SK-N-SH (cell line): ENCODE measurements at regions not wholly inside any gene's neighbourhood (a gene's known extent, or its start where the extent isn't known, plus 50 kb on each side); places are given as distances from the start of the nearest gene placed in this dataset.

Experiments
- CTCF ChIA-PET: fragments of 300-600, 350-600 bp; formaldehyde crosslinking; extraction: SDS; loops from one replicate; lab custom pipeline; 2021; lab: Yijun Ruan, JAX
- POLR2A ChIA-PET: fragments of 350-600 bp; sonication (Branson Sonifier 250); formaldehyde crosslinking; extraction: SDS; loops from one replicate; lab custom pipeline; 2020; ENCODE audit warnings: antibody characterized with exemption, inconsistent platforms; lab: Yijun Ruan, JAX
- DNase-seq: peaks from one replicate; pipeline ENCODE4 v3.0.0; 2012
- H2AFZ ChIP-seq: fragments of 200-600 bp; sonication (generic); 2 replicates; pipeline ENCODE4 v1.8.1; 2016; ENCODE audit warnings: antibody characterized with exemption, mild to moderate bottlenecking, low read depth
- H3F3A ChIP-seq: fragments of 200-600 bp; sonication (generic); replicated peaks from 2 replicates; pipeline ENCODE3; 2016; ENCODE audit warnings: antibody characterized with exemption, mild to moderate bottlenecking; ENCODE audit not compliant: insufficient read depth
- H3K27ac ChIP-seq, 2 experiments: fragments of 200-500 bp in 1 of 2; fragments of 200-600 bp in 1 of 2; sonication (Bioruptor generic) in 1 of 2; sonication (generic), shearing (Covaris generic) in 1 of 2; 2 replicates each; pipeline versions ENCODE4 v1.5.1 to v1.6.1; 2014 to 2016; ENCODE audit warnings: low read depth in 2 of 2, inconsistent platforms in 1 of 2, low read length in 1 of 2, mild to moderate bottlenecking in 1 of 2, mixed read lengths in 1 of 2
- H3K27me3 ChIP-seq: fragments of 200-600 bp; sonication (generic), shearing (Covaris generic); 2 replicates; pipeline ENCODE4 v1.6.1; 2016; ENCODE audit warnings: mixed run types; ENCODE audit not compliant: insufficient read depth
- H3K36me3 ChIP-seq, 2 experiments: fragments of 200-500 bp in 1 of 2; fragments of 200-600 bp in 1 of 2; sonication (Bioruptor generic) in 1 of 2; sonication (generic) in 1 of 2; replicated peaks in 1 of 2; 2 replicates each; pipeline versions ENCODE3 to v1.5.1; 2014 to 2016; ENCODE audit warnings: low read length in 1 of 2, mild to moderate bottlenecking in 1 of 2; ENCODE audit not compliant: insufficient read depth in 2 of 2, control insufficient read depth in 1 of 2
- H3K4me1 ChIP-seq, 2 experiments: fragments of 200-500 bp in 1 of 2; fragments of 200-600 bp in 1 of 2; sonication (Bioruptor generic) in 1 of 2; sonication (generic), shearing (Covaris generic) in 1 of 2; 2 replicates each; pipeline versions ENCODE4 v1.5.1 to v1.6.1; 2014 to 2016; ENCODE audit warnings: low read depth in 1 of 2, low read length in 1 of 2, mixed run types in 1 of 2; ENCODE audit not compliant: insufficient read depth in 2 of 2, control insufficient read depth in 1 of 2
- H3K4me2 ChIP-seq: fragments of 200-600 bp; sonication (generic), shearing (Covaris generic); 2 replicates; pipeline ENCODE4 v1.6.1; 2017; ENCODE audit warnings: mixed run types
- H3K4me3 ChIP-seq, 2 experiments: fragments of 200-500 bp in 1 of 2; fragments of 200-600 bp in 1 of 2; sonication (Bioruptor generic) in 1 of 2; sonication (generic), shearing (Covaris generic) in 1 of 2; 2 replicates each; pipeline versions ENCODE4 v1.5.1 to v1.8.1; 2014 to 2016; ENCODE audit warnings: low read depth in 2 of 2, inconsistent platforms in 1 of 2, low read length in 1 of 2, mild to moderate bottlenecking in 1 of 2, mixed read lengths in 1 of 2, moderate library complexity in 1 of 2
- H3K79me2 ChIP-seq: fragments of 200-600 bp; sonication (generic); 2 replicates; pipeline ENCODE4 v1.8.1; 2017; ENCODE audit warnings: mild to moderate bottlenecking; ENCODE audit not compliant: insufficient read depth
- H3K9ac ChIP-seq: fragments of 200-600 bp; sonication (generic); 2 replicates; pipeline ENCODE4 v1.6.1; 2017; ENCODE audit warnings: mixed run types
- H3K9me2 ChIP-seq: fragments of 200-600 bp; sonication (generic); 2 replicates; pipeline ENCODE4 v1.6.1; 2017; ENCODE audit warnings: mixed run types
- H3K9me3 ChIP-seq: fragments of 200-600 bp; sonication (generic); 2 replicates; pipeline ENCODE4 v1.6.1; 2017; ENCODE audit warnings: mixed run types, mild to moderate bottlenecking, moderate library complexity
- H4K20me1 ChIP-seq: fragments of 200-600 bp; sonication (generic); 2 replicates; pipeline ENCODE4 v1.6.1; 2017; ENCODE audit warnings: mild to moderate bottlenecking, mixed run types; ENCODE audit not compliant: insufficient read depth
- CHD2 ChIP-seq: fragments of 150-350 bp; IDR thresholded peaks from 2 replicates; pipeline ENCODE4 v1.6.1; 2018; ENCODE audit warnings: low read length; ENCODE audit not compliant: partially characterized antibody
- CTCF ChIP-seq: fragments of 200-600 bp; sonication (generic); IDR thresholded peaks from 2 replicates; pipeline ENCODE4 v1.6.1; 2017; ENCODE audit warnings: antibody characterized with exemption, mild to moderate bottlenecking, moderate library complexity
- ELF1 ChIP-seq: IDR thresholded peaks from 2 replicates; pipeline ENCODE4 v1.4.0; 2012
- FOXJ3 ChIP-seq: sonication (generic); formaldehyde crosslinking; IDR thresholded peaks from 2 replicates; pipeline ENCODE4 v1.5.1; 2020; ENCODE audit warnings: mild to moderate bottlenecking, missing genetic modification reagents
- FOXM1 ChIP-seq: IDR thresholded peaks from 2 replicates; pipeline ENCODE4 v1.4.0; 2012; ENCODE audit warnings: low read depth, mild to moderate bottlenecking
- IRF3 ChIP-seq: fragments of 150-350 bp; IDR thresholded peaks from 2 replicates; pipeline ENCODE4 v1.6.1; 2016; ENCODE audit warnings: mild to moderate bottlenecking, low read depth, low read length
- JUND ChIP-seq: IDR thresholded peaks from 2 replicates; pipeline ENCODE4 v1.4.0; 2012
- MEF2A ChIP-seq: IDR thresholded peaks from 2 replicates; pipeline ENCODE4 v1.4.0; 2012; ENCODE audit warnings: low read depth, borderline replicate concordance
- MXI1 ChIP-seq: IDR thresholded peaks from 2 replicates; pipeline ENCODE4 v1.6.1; 2012; ENCODE audit warnings: mild to moderate bottlenecking, low read depth, low read length, improper control_type of control experiment
- NRF1 ChIP-seq: IDR thresholded peaks from 2 replicates; pipeline ENCODE4 v1.6.1; 2012; ENCODE audit warnings: low read depth, mild to moderate bottlenecking, low read length
- PBX3 ChIP-seq: IDR thresholded peaks from 2 replicates; pipeline ENCODE4; 2012
- POLR2AphosphoS5 ChIP-seq: IDR thresholded peaks from 2 replicates; pipeline ENCODE4 v1.6.1; 2012; ENCODE audit warnings: low read depth, low read length
- RAD21 ChIP-seq: IDR thresholded peaks from 2 replicates; pipeline ENCODE4 v1.6.1; 2012; ENCODE audit warnings: mild to moderate bottlenecking, low read length
- REST ChIP-seq: IDR thresholded peaks from 2 replicates; pipeline ENCODE4 v1.6.1; 2012; ENCODE audit warnings: mild to moderate bottlenecking, low read depth, low read length, moderate library complexity
- SIN3A ChIP-seq: IDR thresholded peaks from 2 replicates; pipeline ENCODE4 v1.6.1; 2012; ENCODE audit warnings: low read depth, mild to moderate bottlenecking, low read length, moderate library complexity, borderline replicate concordance
- SMC3 ChIP-seq: IDR thresholded peaks from 2 replicates; pipeline ENCODE4 v1.6.1; 2012; ENCODE audit warnings: low read depth, low read length, improper control_type of control experiment
- TAF1 ChIP-seq: IDR thresholded peaks from 2 replicates; pipeline ENCODE4 v1.6.1; 2012; ENCODE audit warnings: low read depth, mild to moderate bottlenecking, low read length, moderate library complexity, borderline replicate concordance
- TCF12 ChIP-seq: IDR thresholded peaks from 2 replicates; pipeline ENCODE4 v1.4.0; 2012
- YY1 ChIP-seq: IDR thresholded peaks from 2 replicates; pipeline ENCODE4 v1.4.0; 2012; ENCODE audit warnings: low read depth, mild to moderate bottlenecking
- ZBTB33 ChIP-seq: IDR thresholded peaks from 2 replicates; pipeline ENCODE4 v1.4.0; 2012; ENCODE audit warnings: low read depth, borderline replicate concordance
- WGBS: methylation state at CpG from one replicate; pipeline ENCODE4 v1.1.6; 2017; ENCODE audit warnings: low lambda C conversion rate; 5-methylcytosine and 5-hydroxymethylcytosine counted together

- TF ChIP-seq ZBTB33 = no peak
- no peak for TF ChIP-seq TCF12
- no peak for TF ChIP-seq ELF1
- TF ChIP-seq MEF2A = no peak
- TF ChIP-seq, all 33 proteins: peak for 0
- Histone ChIP-seq H3K9ac (no peak overlapping the region), H3K4me1 (no peaks in the 10 kb centered on the region), H3K9me3 (no peaks in the 10 kb centered on the region), H3K27me3 (no peaks in the 10 kb centered on the region; the same call in 1 of the 2 replicates), H3K4me3 (no peak overlapping the region), H3K27ac (no peak overlapping the region), H3K36me3 (no peaks in the 10 kb centered on the region), H3K9me2 (no peaks in the 10 kb centered on the region), H3F3A (no peaks in the 10 kb centered on the region), H3K79me2 (no peaks in the 10 kb centered on the region), H3K4me2 (no peak overlapping the region), H4K20me1 (no peaks in the 10 kb centered on the region), H2AFZ (no peak overlapping the region)
- ChIA-PET POLR2A (no interaction called here), CTCF (interaction anchor here (1.0 kb wide), 1 partner anchor 165 kb away, joined by 3 read pairs; no protein-coding TSS in a partner anchor)
- DNase-seq = no peak
- WGBS = 15% methylated on average over 4 of the region's 4 CpGs
Measured at GRCh38 chr4:122065149-122065548, 87.0 kb upstream of the BLTP1 start.

- H3F3A ChIP-seq = no peaks in the 10 kb centered on the region
- H3K79me2 ChIP-seq = no peaks in the 10 kb centered on the region
- no peaks in the 10 kb centered on the region for H3K36me3 ChIP-seq
- no peak overlapping the region for H3K4me3 ChIP-seq
- CTCF ChIA-PET = interaction anchor here (1.0 kb wide), 1 partner anchor 68 kb away, joined by 3 read pairs; no protein-coding TSS in a partner anchor
- no peak overlapping the region for H3K4me2 ChIP-seq
- no peak overlapping the region for H3K27ac ChIP-seq
- no peaks in the 10 kb centered on the region for H3K4me1 ChIP-seq
- no peak overlapping the region for H2AFZ ChIP-seq
- POLR2A ChIA-PET = no interaction called here
- no peak for DNase-seq
- H3K9me2 ChIP-seq = no peaks in the 10 kb centered on the region
- no peak overlapping the region for H3K9ac ChIP-seq
- no peaks in the 10 kb centered on the region for H3K9me3 ChIP-seq
- no peaks in the 10 kb centered on the region for H4K20me1 ChIP-seq
- WGBS = 12% methylated on average over 4 of the region's 4 CpGs
- H3K27me3 ChIP-seq = no peaks in the 10 kb centered on the region
- TF ChIP-seq SMC3 = no peak
- no peak for TF ChIP-seq PBX3
- TF ChIP-seq MXI1 = no peak
- TF ChIP-seq JUND = no peak
- no peak for TF ChIP-seq MEF2A
- TF ChIP-seq SIN3A = no peak
- TF ChIP-seq TAF1 = no peak
- no peak for TF ChIP-seq YY1
- no peak for TF ChIP-seq FOXJ3
- TF ChIP-seq CTCF = no peak
- TF ChIP-seq IRF3 = no peak
- no peak for TF ChIP-seq FOXM1
- TF ChIP-seq REST = no peak
- no peak for TF ChIP-seq CHD2
- TF ChIP-seq RAD21 = no peak
- TF ChIP-seq NRF1 = no peak
- no peak for TF ChIP-seq POLR2AphosphoS5
Measured at GRCh38 chr4:122053186-122053585, 98.9 kb upstream of the BLTP1 start.
